ENCODE measurements at regions not wholly inside any gene's neighbourhood (a gene's known extent, or its start where the extent isn't known, plus 50 kb on each side); places are given as distances from the start of the nearest gene placed in this dataset.

GRCh38 chr11:110912437-110912836 is 200.2 kb upstream of the ARHGAP20 start:
- no peak for DNase-seq

GRCh38 chr11:110910384-110910783 is 198.1 kb upstream of the ARHGAP20 start:
- DNase-seq: no peak

GRCh38 chr11:110909336-110909735 is 197.1 kb upstream of the ARHGAP20 start:
- no peak for DNase-seq

- no peak for DNase-seq
Measured at GRCh38 chr11:110908401-110909105, 196.3 kb upstream of the ARHGAP20 start.

GRCh38 chr11:110907629-110908028 is 195.4 kb upstream of the ARHGAP20 start:
- DNase-seq: peak; percentile 92

GRCh38 chr11:110903830-110904229 is 191.6 kb upstream of the ARHGAP20 start:
- DNase-seq: no peak

GRCh38 chr11:110903378-110903777 is 191.1 kb upstream of the ARHGAP20 start:
- no peak for DNase-seq

- no peak for DNase-seq
Measured at GRCh38 chr11:110901441-110901840, 189.2 kb upstream of the ARHGAP20 start.

- DNase-seq: no peak
Measured at GRCh38 chr11:110900426-110900825, 188.2 kb upstream of the ARHGAP20 start.

GRCh38 chr11:110897035-110897434 is 184.8 kb upstream of the ARHGAP20 start:
- no peak for DNase-seq

- peak; percentile 55 for DNase-seq
Measured at GRCh38 chr11:110896358-110896757, 184.1 kb upstream of the ARHGAP20 start.

- DNase-seq: peak; percentile 37
Measured at GRCh38 chr11:110894224-110894623, 182.0 kb upstream of the ARHGAP20 start.

GRCh38 chr11:110892741-110893285 is 180.6 kb upstream of the ARHGAP20 start:
- no peak for DNase-seq

- DNase-seq: no peak
Measured at GRCh38 chr11:110891411-110891810, 179.2 kb upstream of the ARHGAP20 start.

GRCh38 chr11:110890995-110891394 is 178.8 kb upstream of the ARHGAP20 start:
- no peak for DNase-seq

GRCh38 chr11:110886288-110886970 is 174.2 kb upstream of the ARHGAP20 start:
- DNase-seq: no peak

- no peak for DNase-seq
Measured at GRCh38 chr11:110883256-110883655, 171.0 kb upstream of the ARHGAP20 start.

- no peak for DNase-seq
Measured at GRCh38 chr11:110878513-110878912, 166.3 kb upstream of the ARHGAP20 start.

- no peak for DNase-seq
Measured at GRCh38 chr11:110874437-110875030, 162.3 kb upstream of the ARHGAP20 start.

GRCh38 chr11:110873975-110874374 is 161.7 kb upstream of the ARHGAP20 start:
- no peak for DNase-seq

- peak; percentile 27 for DNase-seq
Measured at GRCh38 chr11:110870816-110871522, 158.7 kb upstream of the ARHGAP20 start.

- DNase-seq: no peak
Measured at GRCh38 chr11:110867951-110868350, 155.7 kb upstream of the ARHGAP20 start.

- no peak for DNase-seq
Measured at GRCh38 chr11:110866081-110866480, 153.8 kb upstream of the ARHGAP20 start.

All from MV-4-11 (cell line).